Prostate gland (tissue), 2 donors: ENCODE measurements at regions not wholly inside any gene's neighbourhood (a gene's known extent, or its start where the extent isn't known, plus 50 kb on each side); places are given as distances from the start of the nearest gene placed in this dataset.

ENCODE experiments used
- DNase-seq: peaks from one replicate; pipeline ENCODE4 v3.0.0-alpha.2; 2019; ENCODE audit warnings: low spot score
- H3K27ac ChIP-seq, 2 donors: fragments of 200-600 bp; sonication (generic); 2 replicates each; pipeline ENCODE4 v1.5.1; 2017 to 2019
- H3K27me3 ChIP-seq: fragments of 200-600 bp; sonication (generic); replicated peaks from 2 replicates; pipeline ENCODE4 v1.5.1; 2019; ENCODE audit not compliant: insufficient read depth
- H3K36me3 ChIP-seq, 2 donors: fragments of 200-600 bp; sonication (generic); 1 replicate in 1 of 2; 2 replicates in 1 of 2; pipeline versions ENCODE4 v1.5.1 to v1.8.1; 2017 to 2019
- H3K4me1 ChIP-seq: fragments of 200-600 bp; sonication (generic); replicated peaks from 2 replicates; pipeline ENCODE4 v1.5.1; 2019
- H3K4me3 ChIP-seq, 2 donors: fragments of 200-600 bp; sonication (generic); 2 replicates each; pipeline ENCODE4 v1.5.1; 2017 to 2019
- H3K9me3 ChIP-seq: fragments of 200-600 bp; sonication (generic); 2 replicates; pipeline ENCODE4 v1.5.1; 2017
- CTCF ChIP-seq, 4 experiments: fragments of 200-600 bp in 2 of 4; fragments of 450-650 bp in 2 of 4; sonication (generic) in 2 of 4; IDR thresholded peaks; 1 replicate in 3 of 4; 2 replicates in 1 of 4; pipeline ENCODE4 v1.5.1; 2016 to 2019; ENCODE audit warnings: antibody characterized with exemption in 4 of 4, mild to moderate bottlenecking in 2 of 4, moderate library complexity in 2 of 4
- POLR2A ChIP-seq: fragments of 450-650 bp; IDR thresholded peaks from one replicate; pipeline ENCODE4 v1.6.1; 2016; ENCODE audit warnings: antibody characterized with exemption, mild to moderate bottlenecking
- POLR2AphosphoS5 ChIP-seq: sonication (generic); formaldehyde crosslinking; IDR thresholded peaks from one replicate; pipeline ENCODE4 v1.6.1; 2017; ENCODE audit warnings: antibody characterized with exemption
- WGBS: methylation state at CpG from one replicate; pipeline ENCODE4 v1.1.5; 2018; 5-methylcytosine and 5-hydroxymethylcytosine counted together
- intact Hi-C: fragments of 100-400 bp; cut with DNase I; formaldehyde crosslinking; loops from one replicate; pipeline ENCODE4 v1.14.2; 2022

GRCh38 chr5:144583541-144584449 lies 413.1 kb downstream of the KCTD16 start:
- no peak for DNase-seq
- intact Hi-C loops, result no loop called here
- Histone ChIP-seq H3K4me1 (no peaks in the 10 kb centered on the region), H3K4me3 (no peak overlapping the region), H3K27me3 (no peaks in the 10 kb centered on the region), H3K27ac (no peak overlapping the region), H3K9me3 (no peaks in the 10 kb centered on the region), H3K36me3 (no peaks in the 10 kb centered on the region)
- 63% methylated on average over 7 of the region's 7 CpGs for WGBS
- TF ChIP-seq CTCF (IDR thresholded peaks at IDR 0.05) (no peak), POLR2AphosphoS5 (no peak)

- Histone ChIP-seq H3K9me3 (no peaks in the 10 kb centered on the region), H3K4me3 (no peak overlapping the region), H3K36me3 (no peaks in the 10 kb centered on the region), H3K4me1 (no peaks in the 10 kb centered on the region), H3K27me3 (no peaks in the 10 kb centered on the region), H3K27ac (no peak overlapping the region)
- TF ChIP-seq POLR2A (no peak), POLR2AphosphoS5 (no peak), CTCF (IDR thresholded peaks at IDR 0.05) (no peak)
- 62% methylated on average over 3 of the region's 3 CpGs for WGBS
- intact Hi-C loops, result no loop called here
- no peak for DNase-seq
These were observed 411.4 kb downstream of the KCTD16 start for GRCh38 chr5:144582066-144582465.

- WGBS, result 88% methylated on average over 9 of the region's 9 CpGs
- H3K9me3 ChIP-seq, result no peaks in the 10 kb centered on the region
- TF ChIP-seq POLR2AphosphoS5 (no peak), CTCF (IDR thresholded peaks at IDR 0.05) (no peak), POLR2A (no peak)
- DNase-seq, result no peak
- no peak overlapping the region for H3K4me3 ChIP-seq
- no peak overlapping the region for H3K27ac ChIP-seq
- intact Hi-C loops, result no loop called here
- no peaks in the 10 kb centered on the region for H3K4me1 ChIP-seq
- no peaks in the 10 kb centered on the region for H3K27me3 ChIP-seq
- H3K36me3 ChIP-seq, result no peaks in the 10 kb centered on the region
These were observed 410.4 kb downstream of the KCTD16 start for GRCh38 chr5:144581044-144581443.

- intact Hi-C loops, result no loop called here
- Histone ChIP-seq H3K9me3 (no peaks in the 10 kb centered on the region), H3K27me3 (no peaks in the 10 kb centered on the region), H3K27ac (no peak overlapping the region), H3K4me1 (no peaks in the 10 kb centered on the region), H3K36me3 (no peaks in the 10 kb centered on the region), H3K4me3 (no peak overlapping the region)
- DNase-seq, result no peak
- WGBS, result 84% methylated on average over 3 of the region's 3 CpGs
- TF ChIP-seq CTCF (IDR thresholded peaks at IDR 0.05), result no peak
- TF ChIP-seq POLR2A, result no peak
- TF ChIP-seq POLR2AphosphoS5, result no peak
These were observed 407.0 kb downstream of the KCTD16 start for GRCh38 chr5:144577676-144578075.

GRCh38 chr5:144575736-144576135 lies 405.1 kb downstream of the KCTD16 start:
- H3K9me3 ChIP-seq, result no peaks in the 10 kb centered on the region
- no peak for DNase-seq
- intact Hi-C loops, result no loop called here
- no peaks in the 10 kb centered on the region for H3K4me1 ChIP-seq
- no peak overlapping the region for H3K27ac ChIP-seq
- H3K36me3 ChIP-seq, result no peaks in the 10 kb centered on the region
- H3K27me3 ChIP-seq, result no peaks in the 10 kb centered on the region
- no peak overlapping the region for H3K4me3 ChIP-seq
- 71% methylated on average over 1 of the region's 1 CpG for WGBS
- TF ChIP-seq POLR2A (no peak), POLR2AphosphoS5 (no peak), CTCF (IDR thresholded peaks at IDR 0.05) (no peak)
